ENCODE measurements at regions not wholly inside any gene's neighbourhood (a gene's known extent, or its start where the extent isn't known, plus 50 kb on each side); places are given as distances from the start of the nearest gene placed in this dataset.
"Not testable (repeated sequence)": the region's sequence is repeated elsewhere in the genome, so short reads cannot be mapped to it uniquely, and the experiment has no call there.

DNA sequence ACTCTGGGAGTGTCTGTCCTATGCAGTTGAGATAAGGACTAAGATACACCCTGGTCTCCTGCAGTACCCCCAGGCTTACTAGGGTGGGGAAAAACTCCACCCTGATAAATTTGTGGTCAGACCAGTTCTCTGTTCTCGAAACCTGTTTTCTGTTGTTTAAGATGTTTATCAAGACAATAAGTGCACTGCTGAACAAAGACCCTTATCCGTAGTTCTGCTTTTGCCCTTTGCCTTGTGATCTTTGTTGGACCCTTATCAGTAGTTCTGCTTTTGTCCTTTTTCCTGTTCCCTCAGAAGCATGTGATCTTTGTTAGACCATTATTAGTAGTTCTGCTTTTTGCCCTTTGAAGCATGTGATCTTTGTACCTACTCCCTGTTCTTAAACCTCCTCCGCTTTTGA is 824.4 kb downstream of the TRAM1L1 start:
- TF ChIP-seq, protein P1, sequence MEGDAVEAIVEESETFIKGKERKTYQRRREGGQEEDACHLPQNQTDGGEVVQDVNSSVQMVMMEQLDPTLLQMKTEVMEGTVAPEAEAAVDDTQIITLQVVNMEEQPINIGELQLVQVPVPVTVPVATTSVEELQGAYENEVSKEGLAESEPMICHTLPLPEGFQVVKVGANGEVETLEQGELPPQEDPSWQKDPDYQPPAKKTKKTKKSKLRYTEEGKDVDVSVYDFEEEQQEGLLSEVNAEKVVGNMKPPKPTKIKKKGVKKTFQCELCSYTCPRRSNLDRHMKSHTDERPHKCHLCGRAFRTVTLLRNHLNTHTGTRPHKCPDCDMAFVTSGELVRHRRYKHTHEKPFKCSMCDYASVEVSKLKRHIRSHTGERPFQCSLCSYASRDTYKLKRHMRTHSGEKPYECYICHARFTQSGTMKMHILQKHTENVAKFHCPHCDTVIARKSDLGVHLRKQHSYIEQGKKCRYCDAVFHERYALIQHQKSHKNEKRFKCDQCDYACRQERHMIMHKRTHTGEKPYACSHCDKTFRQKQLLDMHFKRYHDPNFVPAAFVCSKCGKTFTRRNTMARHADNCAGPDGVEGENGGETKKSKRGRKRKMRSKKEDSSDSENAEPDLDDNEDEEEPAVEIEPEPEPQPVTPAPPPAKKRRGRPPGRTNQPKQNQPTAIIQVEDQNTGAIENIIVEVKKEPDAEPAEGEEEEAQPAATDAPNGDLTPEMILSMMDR (IDR thresholded peaks at IDR 0.05) = not testable (repeated sequence)
- TF ChIP-seq POLR2A (IDR thresholded peaks at IDR 0.05) = not testable (repeated sequence)

All from tibial nerve (tissue), 3 donors.